K562 (cell line): ENCODE measurements at regions not wholly inside any gene's neighbourhood (a gene's known extent, or its start where the extent isn't known, plus 50 kb on each side); places are given as distances from the start of the nearest gene placed in this dataset.

Experiments
- CEBPB ChIP-seq: fragments of 450-650 bp; IDR thresholded peaks from 2 replicates; pipeline ENCODE4 v1.6.1; 2016; ENCODE audit warnings: missing genetic modification characterization, missing compliant biosample characterization
- FOXA1 ChIP-seq: fragments of 450-650 bp; IDR thresholded peaks from 2 replicates; pipeline ENCODE4 v1.6.1; 2016; ENCODE audit warnings: mild to moderate bottlenecking, borderline replicate concordance
- NCOA6 ChIP-seq: fragments of 450-650 bp; IDR thresholded peaks from 2 replicates; pipeline ENCODE4 v1.6.1; 2017; ENCODE audit warnings: mild to moderate bottlenecking
- RB1 ChIP-seq: fragments of 450-650 bp; IDR thresholded peaks from 2 replicates; pipeline ENCODE4 v1.6.1; 2017; ENCODE audit warnings: low read depth, mild to moderate bottlenecking
- RCOR1 ChIP-seq, 2 experiments: IDR thresholded peaks; 2 replicates each; pipeline ENCODE4 v1.6.1; 2012; ENCODE audit warnings: low read depth in 2 of 2, low read length in 2 of 2, borderline replicate concordance in 1 of 2, improper control_type of control experiment in 1 of 2
- SMARCB1 ChIP-seq: IDR thresholded peaks from 2 replicates; pipeline ENCODE4 v1.6.1; 2011; ENCODE audit warnings: improper control_type of control experiment, low read depth; ENCODE audit not compliant: insufficient read length
- TCF7L2 ChIP-seq: fragments of 150-350 bp; IDR thresholded peaks from 2 replicates; pipeline ENCODE4 v1.6.1; 2016; ENCODE audit warnings: low read depth, mild to moderate bottlenecking, low read length, moderate library complexity
- YY1 ChIP-seq, 3 experiments: IDR thresholded peaks; 2 replicates each; pipeline ENCODE4 v1.6.1; 2011; ENCODE audit warnings: low read length in 2 of 3, mild to moderate bottlenecking in 2 of 3, moderate library complexity in 2 of 3, borderline replicate concordance in 1 of 3, control low read depth in 1 of 3, low read depth in 1 of 3; ENCODE audit not compliant: insufficient read depth in 3 of 3, insufficient replicate concordance in 2 of 3, control insufficient read depth in 1 of 3, insufficient read length in 1 of 3; ENCODE audit errors: extremely low read depth in 1 of 3
- ZNF24 ChIP-seq: fragments of 450-650 bp; IDR thresholded peaks from 2 replicates; pipeline ENCODE4 v1.6.1; 2016
- TF ChIP-seq, protein P1 (sequence below), 3 experiments: IDR thresholded peaks in 2 of 3; conservative IDR thresholded peaks in 1 of 3; 2 replicates each; pipeline ENCODE4 v1.5.1; 2011 to 2012; ENCODE audit warnings: low read length in 3 of 3, mild to moderate bottlenecking in 3 of 3, control low read depth in 2 of 3, improper control_type of control experiment in 1 of 3, inconsistent platforms in 1 of 3, low read depth in 1 of 3, mixed read lengths in 1 of 3, moderate library complexity in 1 of 3; ENCODE audit not compliant: insufficient read depth in 2 of 3
- TF ChIP-seq, protein P2 (sequence below): fragments of 250-450 bp; sonication (Bioruptor Pico); IDR thresholded peaks from 2 replicates; pipeline ENCODE4 v1.4.0; 2020; ENCODE audit warnings: mild to moderate bottlenecking, moderate library complexity

- TF ChIP-seq ZNF24: no peak
- no peak for TF ChIP-seq TCF7L2
- no peak for TF ChIP-seq FOXA1
- TF ChIP-seq, protein P1, sequence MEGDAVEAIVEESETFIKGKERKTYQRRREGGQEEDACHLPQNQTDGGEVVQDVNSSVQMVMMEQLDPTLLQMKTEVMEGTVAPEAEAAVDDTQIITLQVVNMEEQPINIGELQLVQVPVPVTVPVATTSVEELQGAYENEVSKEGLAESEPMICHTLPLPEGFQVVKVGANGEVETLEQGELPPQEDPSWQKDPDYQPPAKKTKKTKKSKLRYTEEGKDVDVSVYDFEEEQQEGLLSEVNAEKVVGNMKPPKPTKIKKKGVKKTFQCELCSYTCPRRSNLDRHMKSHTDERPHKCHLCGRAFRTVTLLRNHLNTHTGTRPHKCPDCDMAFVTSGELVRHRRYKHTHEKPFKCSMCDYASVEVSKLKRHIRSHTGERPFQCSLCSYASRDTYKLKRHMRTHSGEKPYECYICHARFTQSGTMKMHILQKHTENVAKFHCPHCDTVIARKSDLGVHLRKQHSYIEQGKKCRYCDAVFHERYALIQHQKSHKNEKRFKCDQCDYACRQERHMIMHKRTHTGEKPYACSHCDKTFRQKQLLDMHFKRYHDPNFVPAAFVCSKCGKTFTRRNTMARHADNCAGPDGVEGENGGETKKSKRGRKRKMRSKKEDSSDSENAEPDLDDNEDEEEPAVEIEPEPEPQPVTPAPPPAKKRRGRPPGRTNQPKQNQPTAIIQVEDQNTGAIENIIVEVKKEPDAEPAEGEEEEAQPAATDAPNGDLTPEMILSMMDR (IDR thresholded peaks at IDR 0.05 in 2 of 3, conservative IDR thresholded peaks at IDR 0.05 in 1 of 3; ENCODE audit: insufficient read depth in 2 of 3, low read depth in 1 of 3, low read length in 3 of 3): no peak
- TF ChIP-seq, protein P2, sequence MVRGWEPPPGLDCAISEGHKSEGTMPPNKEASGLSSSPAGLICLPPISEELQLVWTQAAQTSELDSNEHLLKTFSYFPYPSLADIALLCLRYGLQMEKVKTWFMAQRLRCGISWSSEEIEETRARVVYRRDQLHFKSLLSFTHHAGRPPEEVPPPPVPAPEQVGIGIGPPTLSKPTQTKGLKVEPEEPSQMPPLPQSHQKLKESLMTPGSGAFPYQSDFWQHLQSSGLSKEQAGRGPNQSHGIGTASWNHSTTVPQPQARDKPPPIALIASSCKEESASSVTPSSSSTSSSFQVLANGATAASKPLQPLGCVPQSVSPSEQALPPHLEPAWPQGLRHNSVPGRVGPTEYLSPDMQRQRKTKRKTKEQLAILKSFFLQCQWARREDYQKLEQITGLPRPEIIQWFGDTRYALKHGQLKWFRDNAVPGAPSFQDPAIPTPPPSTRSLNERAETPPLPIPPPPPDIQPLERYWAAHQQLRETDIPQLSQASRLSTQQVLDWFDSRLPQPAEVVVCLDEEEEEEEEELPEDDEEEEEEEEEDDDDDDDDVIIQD: no peak
- TF ChIP-seq YY1 (IDR thresholded peaks at IDR 0.05; ENCODE audit: borderline replicate concordance in 1 of 3, control insufficient read depth in 1 of 3, extremely low read depth in 1 of 3, insufficient read depth in 3 of 3, insufficient read length in 1 of 3, insufficient replicate concordance in 2 of 3, low read depth in 1 of 3, low read length in 2 of 3): no peak
- TF ChIP-seq CEBPB (tag): no peak
- no peak for TF ChIP-seq SMARCB1
- no peak for TF ChIP-seq NCOA6
- TF ChIP-seq RCOR1 (IDR thresholded peaks at IDR 0.05; ENCODE audit: borderline replicate concordance in 1 of 2, low read depth in 2 of 2, low read length in 2 of 2): no peak
- no peak for TF ChIP-seq RB1
These were observed 603.1 kb upstream of the PCDH15 start for GRCh38 chr10:55404094-55404493.
